ENCODE measurements at regions not wholly inside any gene's neighbourhood (a gene's known extent, or its start where the extent isn't known, plus 50 kb on each side); places are given as distances from the start of the nearest gene placed in this dataset.

- no peak overlapping the region for H3K4me3 Mint-ChIP-seq
These were observed 147.5 kb upstream of the SHB start for GRCh38 chr9:38216572-38216971.

GRCh38 chr9:38215465-38215864 is 146.4 kb upstream of the SHB start:
- no peak overlapping the region for H3K4me3 Mint-ChIP-seq
- H3K4me1 Mint-ChIP-seq = peaks cover 9% of the 10 kb centered on the region
- no peaks in the 10 kb centered on the region for H3K36me3 Mint-ChIP-seq (ENCODE audit: low read depth)
- peak overlapping the region in 1 of 3 experiments; percentile 19 for H3K27ac Mint-ChIP-seq
- H3K9me3 Mint-ChIP-seq = peaks cover 2% of the 10 kb centered on the region
- TF ChIP-seq CTCF (IDR thresholded peaks at IDR 0.05; ENCODE audit: unreplicated experiment in 3 of 3) = no peak
- peaks cover 6% of the 10 kb centered on the region for H3K27me3 Mint-ChIP-seq (ENCODE audit: low read depth)

More at GRCh38 chr9:38216572-38216971, 147.5 kb upstream of the SHB start:
- Mint-ChIP-seq H3K27ac (no peak overlapping the region), H3K36me3 (ENCODE audit: low read depth) (no peaks in the 10 kb centered on the region), H3K27me3 (ENCODE audit: low read depth) (peaks cover 6% of the 10 kb centered on the region), H3K4me1 (peaks cover 9% of the 10 kb centered on the region), H3K9me3 (peaks cover 2% of the 10 kb centered on the region)
- no peak for TF ChIP-seq CTCF (IDR thresholded peaks at IDR 0.05; ENCODE audit: unreplicated experiment in 3 of 3)

- no peaks in the 10 kb centered on the region for H3K36me3 Mint-ChIP-seq (ENCODE audit: low read depth)
- H3K27me3 Mint-ChIP-seq (ENCODE audit: low read depth) = peaks cover 6% of the 10 kb centered on the region
- H3K27ac Mint-ChIP-seq = no peak overlapping the region
- no peaks in the 10 kb centered on the region for H3K9me3 Mint-ChIP-seq
- H3K4me1 Mint-ChIP-seq = peaks cover 9% of the 10 kb centered on the region
- no peak overlapping the region for H3K4me3 Mint-ChIP-seq
- no peak for TF ChIP-seq CTCF (IDR thresholded peaks at IDR 0.05; ENCODE audit: unreplicated experiment in 3 of 3)
These were observed 145.4 kb upstream of the SHB start for GRCh38 chr9:38214432-38214831.

- Mint-ChIP-seq H3K36me3 (ENCODE audit: low read depth) (no peaks in the 10 kb centered on the region), H3K27me3 (ENCODE audit: low read depth) (peaks cover 6% of the 10 kb centered on the region), H3K9me3 (peaks cover 3% of the 10 kb centered on the region), H3K4me1 (peaks cover 9% of the 10 kb centered on the region), H3K27ac (no peak overlapping the region), H3K4me3 (no peak overlapping the region)
- no peak for TF ChIP-seq CTCF (IDR thresholded peaks at IDR 0.05; ENCODE audit: unreplicated experiment in 3 of 3)
These were observed 144.7 kb upstream of the SHB start for GRCh38 chr9:38213631-38214299.

GRCh38 chr9:38212016-38212415 is 143.0 kb upstream of the SHB start:
- H3K9me3 Mint-ChIP-seq = peaks cover 7% of the 10 kb centered on the region
- H3K27ac Mint-ChIP-seq = no peak overlapping the region
- peaks cover 10% of the 10 kb centered on the region for H3K27me3 Mint-ChIP-seq (ENCODE audit: low read depth)
- TF ChIP-seq CTCF (IDR thresholded peaks at IDR 0.05; ENCODE audit: unreplicated experiment in 3 of 3) = no peak
- H3K4me3 Mint-ChIP-seq = no peak overlapping the region
- H3K4me1 Mint-ChIP-seq = peaks cover 9% of the 10 kb centered on the region
- no peaks in the 10 kb centered on the region for H3K36me3 Mint-ChIP-seq (ENCODE audit: low read depth)

- Mint-ChIP-seq H3K4me3 (no peak overlapping the region), H3K4me1 (peaks cover 9% of the 10 kb centered on the region), H3K27ac (no peak overlapping the region), H3K9me3 (peaks cover 7% of the 10 kb centered on the region), H3K27me3 (ENCODE audit: low read depth) (peaks cover 10% of the 10 kb centered on the region), H3K36me3 (ENCODE audit: low read depth) (no peaks in the 10 kb centered on the region)
- no peak for TF ChIP-seq CTCF (IDR thresholded peaks at IDR 0.05; ENCODE audit: unreplicated experiment in 3 of 3)
These were observed 142.0 kb upstream of the SHB start for GRCh38 chr9:38211002-38211401.

Data from nephron (organoid).